Left lung (tissue), 4 donors: ENCODE measurements at regions not wholly inside any gene's neighbourhood (a gene's known extent, or its start where the extent isn't known, plus 50 kb on each side); places are given as distances from the start of the nearest gene placed in this dataset.
A peak's percentile ranks its signal among the peaks of the same experiment; 100 is the strongest.

Experiments
- ATAC-seq: fragments of 200-7000 bp; cut with Tn5 transposase; one replicate; pipeline ENCODE4 v1.9.1; 2020; ENCODE audit warnings: moderate library complexity
- DNase-seq, 4 donors: peaks; one replicate each; pipeline ENCODE4 v3.0.0-alpha.2; 2013 to 2020
- H3K27ac ChIP-seq, 2 donors: fragments of 200-600 bp; sonication (generic) in 1 of 2; one replicate each; pipeline versions ENCODE4 v1.5.0 to v1.8.0; 2020 to 2021
- H3K27me3 ChIP-seq, 2 donors: fragments of 200-600 bp; sonication (generic) in 1 of 2; one replicate each; pipeline versions ENCODE4 v1.5.0 to v1.8.0; 2020 to 2021
- H3K36me3 ChIP-seq, 2 donors: fragments of 200-600 bp; sonication (generic) in 1 of 2; one replicate each; pipeline versions ENCODE4 v1.5.0 to v1.8.0; 2020 to 2021
- H3K4me1 ChIP-seq, 2 donors: fragments of 200-600 bp; one replicate each; pipeline ENCODE4 v1.8.0; 2021
- H3K4me3 ChIP-seq, 2 donors: fragments of 200-600 bp; sonication (generic) in 1 of 2; one replicate each; pipeline versions ENCODE4 v1.5.0 to v1.8.0; 2020 to 2021; ENCODE audit warnings: mild to moderate bottlenecking in 1 of 2
- H3K9me3 ChIP-seq, 2 donors: fragments of 200-600 bp; sonication (generic) in 1 of 2; one replicate each; pipeline versions ENCODE4 v1.5.0 to v1.8.0; 2020 to 2021
- intact Hi-C, 2 donors: fragments of 100-400 bp; cut with DNase I; formaldehyde crosslinking; loops; one replicate each; pipeline versions ENCODE4 v1.11.2 to v1.14.2; 2022
- TF ChIP-seq, protein P1 (sequence below), 2 donors: fragments of 200-600 bp; sonication (generic) in 1 of 2; IDR thresholded peaks; one replicate each; pipeline versions ENCODE4 v1.5.0 to v1.8.0; 2021; ENCODE audit warnings: antibody characterized with exemption in 2 of 2
- donor health status: DM: no; HTN: yes; CAD: no.
- donor health status: DM: no; HTN: no; CAD: no.

DNA sequence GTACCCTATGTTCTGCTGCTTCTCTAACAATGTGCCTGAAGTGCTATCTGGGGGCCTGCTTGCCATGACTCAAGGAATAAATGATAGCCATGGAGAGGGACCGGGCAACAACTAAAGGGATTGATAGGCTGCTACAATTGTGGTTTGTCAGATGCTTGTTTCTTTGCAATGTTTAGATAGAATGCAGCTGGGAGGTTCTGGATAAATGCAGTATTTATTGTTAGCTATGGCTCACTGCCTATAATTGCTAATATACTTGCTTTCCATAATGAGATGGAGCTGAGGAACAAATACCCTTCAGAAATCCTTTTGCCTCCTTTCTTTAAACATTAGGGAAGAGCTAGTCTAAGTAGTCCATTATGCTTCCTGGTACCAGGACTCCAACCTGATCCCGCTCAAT lies 575.2 kb upstream of the SYNCRIP start:
- Histone ChIP-seq H3K36me3 (no peaks in the 10 kb centered on the region), H3K27ac (no peak overlapping the region), H3K4me1 (no peaks in the 10 kb centered on the region), H3K4me3 (no peak overlapping the region), H3K9me3 (peaks cover 0 to 4% of the 10 kb centered on the region in 2 donors), H3K27me3 (no peaks in the 10 kb centered on the region)
- ATAC-seq (no peak), DNase-seq (peak in 2 of 4 donors; percentile 13 to 18)
- intact Hi-C loops = no loop called here
- TF ChIP-seq, protein P1, sequence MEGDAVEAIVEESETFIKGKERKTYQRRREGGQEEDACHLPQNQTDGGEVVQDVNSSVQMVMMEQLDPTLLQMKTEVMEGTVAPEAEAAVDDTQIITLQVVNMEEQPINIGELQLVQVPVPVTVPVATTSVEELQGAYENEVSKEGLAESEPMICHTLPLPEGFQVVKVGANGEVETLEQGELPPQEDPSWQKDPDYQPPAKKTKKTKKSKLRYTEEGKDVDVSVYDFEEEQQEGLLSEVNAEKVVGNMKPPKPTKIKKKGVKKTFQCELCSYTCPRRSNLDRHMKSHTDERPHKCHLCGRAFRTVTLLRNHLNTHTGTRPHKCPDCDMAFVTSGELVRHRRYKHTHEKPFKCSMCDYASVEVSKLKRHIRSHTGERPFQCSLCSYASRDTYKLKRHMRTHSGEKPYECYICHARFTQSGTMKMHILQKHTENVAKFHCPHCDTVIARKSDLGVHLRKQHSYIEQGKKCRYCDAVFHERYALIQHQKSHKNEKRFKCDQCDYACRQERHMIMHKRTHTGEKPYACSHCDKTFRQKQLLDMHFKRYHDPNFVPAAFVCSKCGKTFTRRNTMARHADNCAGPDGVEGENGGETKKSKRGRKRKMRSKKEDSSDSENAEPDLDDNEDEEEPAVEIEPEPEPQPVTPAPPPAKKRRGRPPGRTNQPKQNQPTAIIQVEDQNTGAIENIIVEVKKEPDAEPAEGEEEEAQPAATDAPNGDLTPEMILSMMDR (IDR thresholded peaks at IDR 0.05) = no peak

DNA sequence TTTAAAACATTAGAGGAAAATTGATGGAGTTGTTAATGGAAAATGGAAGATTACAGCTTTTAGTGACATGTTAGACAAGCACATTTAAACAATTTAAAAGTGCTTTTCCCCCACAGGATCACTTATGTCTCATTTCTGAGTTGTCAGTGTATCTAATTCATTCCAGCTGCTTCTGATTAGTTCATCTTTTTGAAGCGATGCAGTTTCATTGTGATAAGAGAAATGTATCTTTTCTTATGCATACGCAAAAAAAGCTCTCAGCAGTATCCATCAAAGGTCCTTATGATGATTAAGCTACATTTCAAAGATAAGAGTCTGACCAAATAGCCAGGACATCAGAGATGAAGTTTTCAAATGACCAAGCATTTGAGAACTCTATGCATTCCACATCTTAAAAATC lies 572.6 kb upstream of the SYNCRIP start:
- TF ChIP-seq, protein P1 (IDR thresholded peaks at IDR 0.05) = no peak
- intact Hi-C loops = no loop called here
- Histone ChIP-seq H3K27me3 (no peaks in the 10 kb centered on the region), H3K27ac (no peak overlapping the region), H3K4me3 (no peak overlapping the region), H3K4me1 (no peaks in the 10 kb centered on the region), H3K36me3 (no peaks in the 10 kb centered on the region), H3K9me3 (peaks cover 0 to 4% of the 10 kb centered on the region in 2 donors)
- peak in 2 of 4 donors; percentile 2 to 16 for DNase-seq
- no peak for ATAC-seq

DNA sequence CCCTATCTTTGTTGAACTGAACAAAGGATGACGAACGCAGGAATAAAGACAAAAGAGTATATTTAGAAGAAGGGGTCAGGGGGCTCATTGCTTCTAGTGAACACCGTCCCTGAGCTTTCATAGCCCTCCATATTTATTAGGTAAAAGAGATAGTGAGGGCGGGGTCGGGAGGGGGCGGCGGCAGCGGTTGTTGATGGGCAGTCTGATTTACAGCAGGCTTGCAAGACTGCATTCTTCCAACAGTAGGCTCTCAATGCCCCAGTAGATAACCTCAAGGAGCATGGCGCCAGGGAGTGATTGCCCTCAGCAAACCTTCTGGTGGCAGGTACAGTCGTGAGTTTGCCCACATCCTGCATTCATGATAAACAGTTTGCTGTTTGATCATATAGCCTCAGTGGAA lies 563.3 kb upstream of the SYNCRIP start:
- no peak for DNase-seq
- intact Hi-C loops = no loop called here
- Histone ChIP-seq H3K27ac (no peak overlapping the region), H3K9me3 (peaks cover 0 to 4% of the 10 kb centered on the region in 2 donors), H3K4me1 (no peaks in the 10 kb centered on the region), H3K27me3 (no peaks in the 10 kb centered on the region), H3K36me3 (no peaks in the 10 kb centered on the region), H3K4me3 (no peak overlapping the region)
- TF ChIP-seq, protein P1 (IDR thresholded peaks at IDR 0.05) = no peak
- no peak for ATAC-seq

DNA sequence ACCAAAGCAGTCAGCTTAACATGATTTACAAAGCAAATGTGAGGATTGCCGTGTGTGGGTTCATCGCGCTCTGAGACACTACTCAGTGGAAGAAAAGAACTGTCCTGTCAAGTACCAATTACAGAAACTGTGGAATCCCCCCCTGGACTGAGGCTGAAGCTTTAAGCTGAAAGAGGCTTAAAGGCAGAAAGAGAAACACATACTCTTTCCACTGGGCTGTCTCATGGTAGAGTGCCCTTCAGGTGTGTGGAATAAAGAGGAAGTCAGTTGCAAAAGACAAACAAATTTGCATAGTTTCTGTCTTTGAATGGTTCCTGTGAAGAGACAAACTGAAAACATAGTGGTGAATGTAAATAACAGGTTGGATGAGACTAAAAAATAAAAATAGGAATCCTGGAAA lies 560.4 kb upstream of the SYNCRIP start:
- TF ChIP-seq, protein P1 (IDR thresholded peaks at IDR 0.05) = no peak
- peaks cover 0 to 9% of the 10 kb centered on the region in 2 donors for H3K9me3 ChIP-seq
- no peaks in the 10 kb centered on the region for H3K36me3 ChIP-seq
- intact Hi-C loops = no loop called here
- DNase-seq = no peak
- no peak overlapping the region for H3K4me3 ChIP-seq
- H3K27ac ChIP-seq = no peak overlapping the region
- ATAC-seq = no peak
- no peaks in the 10 kb centered on the region for H3K27me3 ChIP-seq
- no peaks in the 10 kb centered on the region for H3K4me1 ChIP-seq

DNA sequence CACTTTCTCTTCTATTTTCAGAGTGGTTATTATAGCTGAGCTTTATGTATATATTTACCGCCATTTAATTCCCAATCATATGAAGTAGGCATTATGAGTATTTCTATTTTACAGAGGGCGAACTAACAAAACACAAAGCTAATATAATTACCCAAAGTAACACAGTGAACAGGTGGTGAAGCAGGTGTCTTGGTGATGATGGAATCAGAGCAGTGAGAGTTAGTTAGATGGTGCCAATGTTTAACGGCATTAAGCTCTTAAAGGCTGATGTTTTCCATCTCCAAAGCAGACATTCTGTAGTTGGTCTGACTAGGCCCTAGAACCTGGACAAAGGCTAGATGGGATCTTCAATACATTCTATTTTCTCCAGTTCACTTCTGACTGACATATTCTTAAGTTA lies 551.1 kb upstream of the SYNCRIP start:
- DNase-seq (no peak), ATAC-seq (no peak)
- H3K27me3 ChIP-seq = no peaks in the 10 kb centered on the region
- no peak overlapping the region for H3K27ac ChIP-seq
- H3K36me3 ChIP-seq = no peaks in the 10 kb centered on the region
- no peak overlapping the region for H3K4me3 ChIP-seq
- H3K4me1 ChIP-seq = no peaks in the 10 kb centered on the region
- TF ChIP-seq, protein P1 (IDR thresholded peaks at IDR 0.05) = no peak
- no peaks in the 10 kb centered on the region for H3K9me3 ChIP-seq
- intact Hi-C loops = no loop called here
